CD4-positive, alpha-beta T cell (primary cell): ENCODE measurements at regions not wholly inside any gene's neighbourhood (a gene's known extent, or its start where the extent isn't known, plus 50 kb on each side); places are given as distances from the start of the nearest gene placed in this dataset.
"Not testable (repeated sequence)": the region's sequence is repeated elsewhere in the genome, so short reads cannot be mapped to it uniquely, and the experiment has no call there.

Experiments used
- ATAC-seq: fragments of 200-7000 bp; cut with Tn5 transposase; one replicate; pipeline ENCODE4 v1.10.0; 2022; ENCODE audit warnings: mild to moderate bottlenecking; ENCODE audit not compliant: poor library complexity
- CTCF ChIA-PET: fragments of 350-600 bp; sonication (Branson Sonifier 250); formaldehyde crosslinking; loops from one replicate; lab custom pipeline; 2021; ENCODE audit warnings: antibody characterized with exemption, inconsistent platforms; lab: Charles Lee
- POLR2A ChIA-PET: fragments of 350-600 bp; sonication (Branson Sonifier 250); formaldehyde crosslinking; loops from one replicate; lab custom pipeline; 2021; ENCODE audit warnings: antibody characterized with exemption, inconsistent platforms; lab: Charles Lee
- DNase-seq, 14 experiments: peaks; one replicate each; pipeline ENCODE4 v3.0.0-alpha.2; 2013 to 2020; ENCODE audit warnings: mixed read lengths in 2 of 14
- H3K27ac ChIP-seq, 2 donors: one replicate each; pipeline versions ENCODE4 v1.5.1 to v1.7.0; 2013; ENCODE audit warnings: low read length in 2 of 2, low read depth in 1 of 2, mild to moderate bottlenecking in 1 of 2
- H3K27me3 ChIP-seq, 2 experiments: 1 replicate in 1 of 2; 2 replicates in 1 of 2; pipeline versions ENCODE4 v1.6.1 to v1.7.0; 2013; ENCODE audit warnings: low read length in 2 of 2, control low read depth in 1 of 2, mild to moderate bottlenecking in 1 of 2, moderate library complexity in 1 of 2; ENCODE audit not compliant: insufficient read depth in 2 of 2, control insufficient read depth in 1 of 2
- H3K36me3 ChIP-seq: one replicate; pipeline ENCODE4 v1.6.1; 2013; ENCODE audit warnings: low read length, control low read depth; ENCODE audit not compliant: insufficient read depth
- H3K4me1 ChIP-seq: one replicate; pipeline ENCODE4 v1.6.1; 2013; ENCODE audit warnings: low read length, control low read depth; ENCODE audit not compliant: insufficient read depth
- H3K4me3 ChIP-seq: one replicate; pipeline ENCODE4 v1.5.1; 2013; ENCODE audit warnings: mild to moderate bottlenecking, low read length, moderate library complexity
- H3K9me3 ChIP-seq, 2 experiments: 1 replicate in 1 of 2; 2 replicates in 1 of 2; pipeline versions ENCODE4 v1.6.1 to v1.7.0; 2013; ENCODE audit warnings: low read length in 2 of 2, mild to moderate bottlenecking in 2 of 2, control low read depth in 1 of 2, moderate library complexity in 1 of 2; ENCODE audit not compliant: control insufficient read depth in 1 of 2, insufficient read depth in 1 of 2
- H3K27ac Mint-ChIP-seq: one replicate; pipeline ENCODE4 v1.8.0; 2020; ENCODE audit warnings: mixed read lengths
- H3K27me3 Mint-ChIP-seq: one replicate; pipeline ENCODE4 v1.8.0; 2021; ENCODE audit warnings: mixed read lengths
- H3K36me3 Mint-ChIP-seq: one replicate; pipeline ENCODE4 v1.8.0; 2021; ENCODE audit warnings: low read depth, mixed read lengths
- H3K4me1 Mint-ChIP-seq: one replicate; pipeline ENCODE4 v1.8.0; 2021; ENCODE audit warnings: low read depth, mixed read lengths
- H3K4me3 Mint-ChIP-seq: one replicate; pipeline ENCODE4 v1.8.0; 2020; ENCODE audit warnings: mild to moderate bottlenecking, mixed read lengths
- H3K9me3 Mint-ChIP-seq: one replicate; pipeline ENCODE4 v1.8.0; 2020; ENCODE audit warnings: mixed read lengths
- intact Hi-C, 2 experiments: fragments of 100-400 bp; cut with DNase I in 1 of 2; cut with micrococcal nuclease in 1 of 2; formaldehyde crosslinking; loops; one replicate each; pipeline versions ENCODE4 v1.15.1 to v1.9.0; 2023 to 2025; cut with DNase I, micrococcal nuclease
- TF ChIP-seq, protein P1 (sequence below): fragments of 200-600 bp; IDR thresholded peaks from one replicate; pipeline ENCODE4 v1.8.0; 2022; ENCODE audit warnings: antibody characterized with exemption, mild to moderate bottlenecking

DNA sequence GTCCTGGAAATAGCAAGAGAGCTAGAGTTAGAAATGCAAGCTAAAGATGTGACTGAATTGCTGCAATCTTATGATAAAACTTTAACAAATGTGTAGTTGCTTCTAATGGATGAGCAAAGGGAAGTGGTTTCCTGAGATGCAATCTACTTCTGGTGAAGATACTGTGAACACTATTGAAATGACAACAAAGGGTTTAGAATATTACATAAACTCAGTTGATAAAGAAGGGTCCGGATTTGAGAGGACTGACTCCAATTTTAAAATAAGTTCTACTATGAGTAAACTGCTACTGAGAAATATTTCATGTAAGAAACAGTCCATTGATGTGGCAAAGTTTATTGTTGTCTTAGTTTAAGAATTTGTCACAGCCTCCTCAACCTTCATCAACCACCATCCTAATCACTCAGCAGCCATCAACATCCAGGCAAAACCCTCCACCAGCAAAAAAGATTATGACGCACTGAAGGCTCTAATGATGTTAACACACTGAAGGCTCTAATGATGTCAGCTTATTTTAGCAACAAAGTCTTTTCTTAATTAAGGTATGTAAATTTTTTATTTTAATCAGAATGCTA lies 376.2 kb downstream of the CDH10 start:
- intact Hi-C loops = no loop called here
- TF ChIP-seq, protein P1, sequence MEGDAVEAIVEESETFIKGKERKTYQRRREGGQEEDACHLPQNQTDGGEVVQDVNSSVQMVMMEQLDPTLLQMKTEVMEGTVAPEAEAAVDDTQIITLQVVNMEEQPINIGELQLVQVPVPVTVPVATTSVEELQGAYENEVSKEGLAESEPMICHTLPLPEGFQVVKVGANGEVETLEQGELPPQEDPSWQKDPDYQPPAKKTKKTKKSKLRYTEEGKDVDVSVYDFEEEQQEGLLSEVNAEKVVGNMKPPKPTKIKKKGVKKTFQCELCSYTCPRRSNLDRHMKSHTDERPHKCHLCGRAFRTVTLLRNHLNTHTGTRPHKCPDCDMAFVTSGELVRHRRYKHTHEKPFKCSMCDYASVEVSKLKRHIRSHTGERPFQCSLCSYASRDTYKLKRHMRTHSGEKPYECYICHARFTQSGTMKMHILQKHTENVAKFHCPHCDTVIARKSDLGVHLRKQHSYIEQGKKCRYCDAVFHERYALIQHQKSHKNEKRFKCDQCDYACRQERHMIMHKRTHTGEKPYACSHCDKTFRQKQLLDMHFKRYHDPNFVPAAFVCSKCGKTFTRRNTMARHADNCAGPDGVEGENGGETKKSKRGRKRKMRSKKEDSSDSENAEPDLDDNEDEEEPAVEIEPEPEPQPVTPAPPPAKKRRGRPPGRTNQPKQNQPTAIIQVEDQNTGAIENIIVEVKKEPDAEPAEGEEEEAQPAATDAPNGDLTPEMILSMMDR = no peak
- H3K27ac Mint-ChIP-seq = no peak overlapping the region
- H3K36me3 ChIP-seq = no peaks in the 10 kb centered on the region
- no peak for ATAC-seq
- ChIA-PET POLR2A (no interaction called here), CTCF (no interaction called here)
- H3K9me3 Mint-ChIP-seq = peaks cover 4% of the 10 kb centered on the region
- peaks cover 0 to 13% of the 10 kb centered on the region in 2 experiments for H3K9me3 ChIP-seq
- H3K27me3 ChIP-seq = no peaks in the 10 kb centered on the region
- H3K4me1 Mint-ChIP-seq = no peaks in the 10 kb centered on the region
- peak in 1 of 14 experiments; percentile 11 for DNase-seq
- H3K27me3 Mint-ChIP-seq = no peaks in the 10 kb centered on the region
- H3K4me3 Mint-ChIP-seq = no peak overlapping the region
- no peak overlapping the region for H3K27ac ChIP-seq
- no peaks in the 10 kb centered on the region for H3K36me3 Mint-ChIP-seq
- H3K4me1 ChIP-seq = no peaks in the 10 kb centered on the region
- H3K4me3 ChIP-seq = no peak overlapping the region

DNA sequence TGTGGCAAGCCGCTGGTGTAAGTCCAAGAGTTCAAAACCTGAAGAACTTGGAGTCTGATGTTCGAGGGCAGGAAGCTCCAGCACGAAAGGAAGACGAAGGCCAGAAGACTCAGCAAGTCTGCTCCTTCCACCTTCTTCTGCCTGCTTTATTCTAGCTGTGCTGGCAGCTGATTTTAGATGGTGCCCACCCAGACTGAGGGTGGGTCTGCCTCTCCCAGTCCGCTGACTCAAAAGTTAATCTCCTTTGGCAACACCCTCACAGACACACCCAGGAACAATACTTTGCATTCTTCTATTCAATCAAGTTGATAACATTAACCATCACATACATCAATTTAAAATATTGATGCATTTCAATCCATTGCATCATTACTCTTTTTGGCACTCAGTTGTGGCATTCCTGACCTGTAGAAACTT lies 373.1 kb downstream of the CDH10 start:
- H3K4me1 ChIP-seq, CTCF ChIA-PET, H3K36me3 Mint-ChIP-seq, H3K27me3 Mint-ChIP-seq, H3K4me1 Mint-ChIP-seq, H3K36me3 ChIP-seq, H3K9me3 Mint-ChIP-seq, H3K4me3 Mint-ChIP-seq, intact Hi-C loops, POLR2A ChIA-PET, H3K27ac ChIP-seq, H3K4me3 ChIP-seq, H3K9me3 ChIP-seq, H3K27ac Mint-ChIP-seq, DNase-seq, H3K27me3 ChIP-seq, ATAC-seq: not testable (repeated sequence)

DNA sequence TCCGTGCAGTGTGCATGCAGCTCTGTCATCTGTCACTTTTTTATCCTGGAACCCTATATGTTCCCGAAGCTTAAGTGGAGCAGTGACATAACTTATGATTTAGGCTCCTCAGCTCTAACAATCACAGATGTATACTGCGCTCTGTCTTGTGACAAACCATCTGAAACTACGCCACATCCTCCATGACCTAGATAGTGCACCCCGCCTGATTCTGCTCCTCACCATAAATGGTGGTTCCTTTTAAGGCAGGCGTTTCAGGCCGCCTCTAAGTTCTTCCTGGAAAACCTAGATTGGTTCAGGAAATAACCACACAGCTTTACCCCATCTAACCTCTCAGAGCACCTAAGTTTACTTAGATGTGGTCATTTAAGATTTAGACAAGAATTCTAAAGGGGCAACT lies 372.0 kb downstream of the CDH10 start:
- H3K36me3 Mint-ChIP-seq = no peaks in the 10 kb centered on the region
- no peak for ATAC-seq
- no peak overlapping the region for H3K27ac Mint-ChIP-seq
- peak in 2 of 14 experiments; percentile 17 to 20 for DNase-seq
- no peaks in the 10 kb centered on the region for H3K4me1 ChIP-seq
- ChIA-PET CTCF (no interaction called here), POLR2A (no interaction called here)
- TF ChIP-seq, protein P1 = no peak
- no peaks in the 10 kb centered on the region for H3K9me3 Mint-ChIP-seq
- no peak overlapping the region for H3K4me3 Mint-ChIP-seq
- no peaks in the 10 kb centered on the region for H3K4me1 Mint-ChIP-seq
- no peaks in the 10 kb centered on the region for H3K36me3 ChIP-seq
- H3K27ac ChIP-seq = no peak overlapping the region
- no peak overlapping the region for H3K4me3 ChIP-seq
- no peaks in the 10 kb centered on the region for H3K27me3 Mint-ChIP-seq
- H3K27me3 ChIP-seq = no peaks in the 10 kb centered on the region
- intact Hi-C loops = no loop called here
- peaks cover 0 to 8% of the 10 kb centered on the region in 2 experiments for H3K9me3 ChIP-seq

DNA sequence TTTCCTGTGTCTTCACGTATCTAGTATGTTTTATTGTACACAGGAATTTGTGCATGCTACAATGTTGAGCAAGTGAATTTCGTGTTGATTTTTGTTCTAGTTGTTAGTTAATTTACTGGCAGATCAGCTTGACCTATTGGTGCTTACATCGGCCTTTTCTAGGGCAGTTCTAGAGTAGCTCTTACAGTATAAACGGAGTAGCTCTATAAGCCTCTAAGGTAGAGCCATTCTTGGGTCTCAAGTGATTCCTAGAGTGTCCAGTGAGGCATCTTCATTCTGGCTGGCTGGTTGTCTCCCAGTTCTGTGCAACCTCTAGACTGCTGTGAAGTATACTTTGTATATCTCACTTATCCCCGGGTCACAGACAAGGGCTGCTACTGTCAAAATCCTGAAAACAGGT lies 364.6 kb downstream of the CDH10 start:
- ChIA-PET CTCF (no interaction called here), POLR2A (no interaction called here)
- H3K9me3 ChIP-seq = peaks cover 0 to 7% of the 10 kb centered on the region in 2 experiments
- no peaks in the 10 kb centered on the region for H3K4me1 Mint-ChIP-seq
- H3K27me3 Mint-ChIP-seq = no peaks in the 10 kb centered on the region
- no peak overlapping the region for H3K4me3 Mint-ChIP-seq
- H3K9me3 Mint-ChIP-seq = peaks cover 12% of the 10 kb centered on the region
- H3K27me3 ChIP-seq = no peaks in the 10 kb centered on the region
- no peak overlapping the region for H3K4me3 ChIP-seq
- DNase-seq (no peak), ATAC-seq (no peak)
- intact Hi-C loops = no loop called here
- H3K36me3 ChIP-seq = no peaks in the 10 kb centered on the region
- no peaks in the 10 kb centered on the region for H3K36me3 Mint-ChIP-seq
- H3K27ac Mint-ChIP-seq = no peak overlapping the region
- H3K4me1 ChIP-seq = no peaks in the 10 kb centered on the region
- H3K27ac ChIP-seq = no peak overlapping the region
- TF ChIP-seq, protein P1 = no peak
